ENCODE measurements at regions not wholly inside any gene's neighbourhood (a gene's known extent, or its start where the extent isn't known, plus 50 kb on each side); places are given as distances from the start of the nearest gene placed in this dataset.

DNA sequence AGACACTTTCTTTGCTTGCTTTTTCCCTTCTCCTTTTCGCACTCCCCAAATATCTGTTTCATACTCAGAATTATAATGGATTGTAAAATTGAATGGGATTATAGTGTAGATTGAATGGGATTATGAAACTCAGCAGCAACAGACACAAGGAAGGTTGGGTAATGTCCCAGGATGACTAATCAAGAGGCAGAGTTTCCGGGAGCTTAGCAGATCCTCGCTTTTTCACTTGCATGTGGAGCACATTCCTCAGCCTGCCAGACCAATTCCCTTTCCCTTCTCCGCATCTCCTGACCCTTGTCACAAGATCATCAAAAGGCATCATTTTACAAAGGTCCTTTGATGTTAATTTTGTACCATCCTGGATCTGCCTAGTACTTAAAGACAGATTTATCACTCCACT lies 55.1 kb upstream of the SLC1A1 start:
- no peak for DNase-seq

DNA sequence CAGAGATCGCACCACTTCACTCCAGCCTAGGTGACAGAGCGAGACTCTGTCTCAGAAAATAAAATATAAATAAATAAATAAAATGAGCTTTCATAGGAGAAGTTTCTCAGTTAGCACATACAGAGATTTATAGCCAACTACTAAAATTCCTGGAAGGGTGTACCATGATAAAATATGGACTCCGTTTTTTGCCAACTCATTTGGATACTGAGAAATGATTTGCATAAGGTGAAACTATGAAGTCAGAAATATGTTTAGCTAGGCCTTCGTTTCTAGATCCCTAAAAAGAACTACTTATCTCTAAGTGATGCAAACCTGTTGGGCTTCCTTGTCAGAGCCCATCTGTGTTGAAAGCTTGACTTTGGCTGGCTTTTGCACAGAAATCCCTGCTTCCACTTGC lies 56.9 kb upstream of the SLC1A1 start:
- DNase-seq, result no peak

DNA sequence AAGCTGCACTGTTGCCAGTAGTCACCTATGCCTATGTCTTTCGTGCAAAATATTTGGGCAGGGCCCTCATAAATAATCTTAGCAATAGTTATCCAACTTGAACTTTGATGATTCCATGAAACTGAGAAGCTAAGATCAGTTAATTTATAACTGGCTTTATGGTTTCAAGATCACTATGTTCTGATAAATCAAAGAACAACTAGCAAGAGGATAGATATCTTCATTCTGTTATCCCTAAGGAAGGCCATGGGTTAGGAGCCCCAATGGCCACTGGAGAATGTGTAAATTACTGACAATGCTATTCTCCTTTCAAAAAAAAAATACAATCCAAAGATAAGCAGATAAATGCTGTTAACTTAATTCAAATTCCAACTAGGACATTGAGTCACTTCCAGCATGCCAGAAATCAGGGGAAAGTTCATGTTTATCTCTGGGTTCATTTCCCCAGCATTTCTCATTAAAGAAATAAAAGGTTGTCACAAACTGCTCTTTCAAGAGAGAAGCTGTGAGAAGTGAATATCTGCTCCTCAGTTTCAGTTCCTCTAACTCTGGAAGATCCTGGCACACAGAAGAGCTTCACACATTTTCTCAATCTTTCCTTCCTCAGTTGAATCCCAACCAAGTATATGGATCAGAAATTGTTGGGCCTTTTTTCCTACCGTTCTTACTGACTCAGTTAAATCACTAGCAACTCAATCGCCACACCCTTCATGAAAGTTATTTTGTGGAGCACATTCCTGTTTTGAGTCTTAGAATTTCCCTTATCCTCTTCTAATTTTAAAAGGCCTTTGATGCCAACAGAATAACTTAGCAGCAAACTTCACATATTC lies 59.6 kb upstream of the SLC1A1 start:
- no peak for DNase-seq

DNA sequence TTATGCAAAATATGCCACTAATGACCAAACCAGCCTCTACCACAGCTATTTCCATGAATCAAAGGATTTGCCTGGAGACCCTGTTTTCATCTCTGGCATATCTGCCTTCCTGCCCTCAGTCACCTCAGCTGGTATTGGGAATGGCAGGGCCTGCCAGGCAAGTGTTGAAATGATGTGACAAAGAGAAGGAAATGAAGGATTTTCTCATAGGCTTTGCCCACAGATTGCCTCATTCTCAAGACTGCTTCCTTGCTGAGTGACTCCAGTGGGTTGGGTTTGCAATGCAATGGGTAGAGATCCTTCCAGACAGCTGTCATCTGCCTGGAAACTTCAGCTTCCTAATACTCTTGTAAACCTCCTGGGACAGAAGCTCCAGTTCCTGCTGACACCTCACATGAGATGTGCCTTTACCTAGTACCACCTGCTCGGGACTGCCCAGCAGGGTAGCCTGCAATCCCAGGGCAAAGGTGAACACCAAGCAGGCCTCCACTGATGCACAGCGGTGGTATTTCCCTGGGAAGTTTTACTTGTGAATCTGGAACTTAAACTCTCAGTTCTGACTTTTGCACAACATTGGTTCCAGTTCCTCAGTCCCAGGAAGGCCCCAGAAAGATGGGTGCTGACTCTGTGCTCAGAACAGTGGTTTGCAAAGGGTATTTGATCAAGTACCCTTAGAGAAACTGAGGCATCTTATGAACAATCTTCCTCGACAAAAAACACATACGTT lies 64.8 kb upstream of the SLC1A1 start:
- DNase-seq, result no peak

DNA sequence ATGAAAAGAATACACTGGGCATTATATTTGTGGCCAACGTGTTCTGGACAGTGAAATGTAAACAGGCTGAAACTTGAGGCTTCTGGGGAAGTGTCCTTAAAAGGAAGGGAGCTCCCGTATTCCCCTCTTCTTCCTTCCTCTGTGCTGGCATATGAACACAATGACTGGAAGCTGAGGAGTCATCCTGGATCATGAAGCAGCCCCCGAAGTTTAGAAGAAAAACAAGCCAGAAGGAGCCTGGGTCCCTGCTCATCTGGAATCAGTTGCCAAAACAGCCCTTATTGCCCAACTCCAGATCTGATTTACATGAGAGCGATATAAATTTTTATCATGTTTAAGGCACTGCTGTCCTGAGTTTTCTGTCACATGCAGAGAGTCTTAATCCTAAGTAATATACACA lies 65.4 kb upstream of the SLC1A1 start:
- no peak for DNase-seq

DNA sequence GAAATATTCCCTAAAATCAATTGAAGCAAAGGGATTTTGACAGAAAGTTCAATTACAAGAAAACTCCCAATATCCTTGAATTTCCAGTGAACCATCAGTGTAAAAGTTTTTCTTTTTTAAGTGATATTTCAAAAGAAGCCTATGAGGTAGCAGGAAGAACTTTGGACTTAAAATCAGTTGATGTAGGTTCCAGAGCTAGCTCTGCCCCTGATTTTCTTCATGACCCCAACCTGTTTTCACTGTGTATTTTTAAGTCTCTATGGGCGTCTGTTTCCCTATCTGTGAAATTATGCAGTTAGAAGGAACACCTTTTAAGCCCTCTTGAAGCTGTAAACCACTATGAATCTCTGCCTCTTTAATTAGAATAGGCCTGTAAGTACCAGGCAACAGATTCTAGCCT lies 66.2 kb upstream of the SLC1A1 start:
- DNase-seq, result no peak

DNA sequence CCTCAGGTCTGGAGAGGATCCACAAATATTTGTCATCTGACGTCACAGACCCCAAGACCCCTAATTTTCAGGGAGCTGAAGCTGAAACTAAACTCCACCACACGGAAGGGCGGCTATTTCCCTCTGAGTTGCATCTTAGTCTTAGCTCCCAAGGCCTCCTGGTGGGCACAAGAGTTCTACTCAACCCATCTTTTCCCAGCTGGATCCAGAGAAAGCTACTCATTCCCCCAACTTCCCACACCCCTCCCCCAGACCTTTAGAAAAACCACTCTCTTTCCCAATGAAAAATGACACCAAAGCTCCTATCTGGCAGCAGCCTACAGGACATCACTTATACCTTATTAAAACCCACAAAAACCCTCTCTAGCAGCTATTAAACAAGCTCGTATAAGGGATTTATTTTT lies 67.1 kb upstream of the SLC1A1 start:
- DNase-seq, result no peak

DNA sequence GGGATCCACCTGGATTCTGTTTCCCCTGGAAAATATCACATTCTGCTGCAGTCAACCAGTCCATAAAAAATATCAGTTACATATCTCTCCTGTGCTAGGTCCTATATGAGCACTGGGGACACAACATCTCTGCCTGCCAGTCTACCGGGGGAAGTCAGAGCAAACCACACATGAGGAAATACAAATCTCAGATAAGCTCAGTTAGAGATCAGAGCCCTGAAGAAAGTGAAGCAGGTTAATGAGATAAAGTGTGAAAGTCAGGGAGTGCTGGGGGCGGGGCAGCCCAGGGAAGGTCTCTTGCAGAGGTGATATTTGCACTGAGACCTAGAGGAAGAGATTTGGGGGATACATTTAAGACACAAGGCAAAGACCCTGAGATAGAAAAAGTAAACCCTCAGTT lies 67.8 kb upstream of the SLC1A1 start:
- DNase-seq, result no peak

DNA sequence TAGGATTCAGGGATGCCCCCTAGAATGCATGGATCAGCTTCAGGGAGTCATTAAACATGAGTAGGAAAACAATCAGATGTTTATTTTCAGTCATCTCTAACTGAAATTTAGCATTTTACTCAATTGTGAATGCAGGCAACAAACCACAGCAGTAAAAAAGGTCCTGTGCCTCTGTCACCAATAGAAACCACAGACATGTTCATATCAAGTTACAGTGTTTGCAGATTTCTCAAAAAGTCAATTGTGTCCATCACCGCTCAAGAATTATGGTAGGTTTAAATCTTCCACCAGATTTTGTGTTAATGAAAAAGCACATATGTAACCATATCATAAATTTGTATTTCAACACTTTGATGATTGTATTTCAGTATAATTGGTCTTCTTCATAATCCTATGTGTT lies 68.4 kb upstream of the SLC1A1 start:
- no peak for DNase-seq

DNA sequence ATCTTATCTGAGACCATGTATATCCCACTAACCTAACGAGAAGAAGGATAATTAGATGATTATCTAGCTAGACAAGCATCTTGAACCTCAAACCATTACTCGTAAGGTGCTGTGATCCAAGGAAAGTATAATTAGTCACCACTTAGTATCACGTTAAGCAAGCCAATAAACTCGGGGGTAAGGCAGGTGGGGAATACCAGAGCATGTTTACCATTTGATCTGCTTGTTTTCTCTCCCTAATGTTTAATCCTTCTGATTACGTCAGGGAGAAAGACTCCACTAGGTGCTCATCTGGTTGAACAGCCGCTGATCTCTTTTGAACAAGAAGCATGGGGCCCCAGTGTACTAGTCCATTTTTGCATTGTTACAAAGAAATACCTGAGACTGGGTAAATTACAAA lies 69.9 kb upstream of the SLC1A1 start:
- no peak for DNase-seq

DNA sequence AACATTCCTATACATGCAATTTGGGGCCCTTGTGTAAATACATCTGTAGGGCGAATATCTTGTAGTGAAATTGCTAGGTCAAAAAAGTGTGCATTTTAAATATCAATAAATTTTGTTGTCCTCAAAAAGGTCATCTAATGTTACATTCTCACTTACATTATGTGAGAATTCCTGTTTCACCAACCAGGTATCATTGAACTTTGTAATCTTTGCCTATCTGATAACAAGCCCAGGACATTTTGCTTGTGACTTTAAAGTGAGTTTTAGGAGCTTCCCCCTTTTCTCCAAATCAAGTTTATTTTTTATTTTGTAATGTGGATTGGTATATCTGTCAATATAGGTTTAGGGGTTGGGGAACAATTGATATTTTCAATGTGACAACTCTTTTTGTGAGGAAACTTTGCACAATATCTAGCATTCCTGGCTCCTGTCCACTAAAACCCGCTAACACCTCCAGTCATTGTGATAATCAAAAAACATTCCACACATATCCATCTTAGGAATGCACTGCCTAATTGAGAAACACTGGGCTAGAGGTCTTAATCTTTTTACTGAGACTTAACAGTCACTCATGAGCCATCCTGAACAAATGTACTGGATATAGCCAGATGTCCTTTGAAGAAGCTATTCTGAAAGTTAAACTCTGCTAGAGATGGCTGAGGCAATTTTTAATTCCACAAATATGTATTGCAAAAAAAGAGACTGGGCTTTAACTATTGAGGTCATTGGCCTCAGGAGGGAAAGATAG lies 72.5 kb upstream of the SLC1A1 start:
- DNase-seq, result no peak

DNA sequence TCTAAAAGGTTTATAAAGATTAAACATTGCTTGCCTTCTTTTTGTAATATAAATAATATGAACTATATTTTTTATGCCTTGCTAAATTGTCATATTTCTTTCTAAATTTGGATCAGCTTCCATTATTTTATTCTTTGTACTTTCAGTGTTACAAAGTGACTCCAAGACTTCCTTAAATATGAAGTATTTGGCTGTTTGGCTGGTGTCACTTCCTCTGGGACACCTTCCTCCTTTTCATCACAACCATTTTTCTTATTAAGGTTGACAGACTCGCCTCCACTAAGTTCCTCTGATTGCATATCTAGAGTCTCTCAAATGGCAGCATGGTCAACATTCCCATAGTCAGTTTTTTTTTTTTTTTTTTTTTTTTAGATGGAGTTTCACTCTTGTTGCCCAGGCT lies 73.8 kb upstream of the SLC1A1 start:
- DNase-seq, result no peak

DNA sequence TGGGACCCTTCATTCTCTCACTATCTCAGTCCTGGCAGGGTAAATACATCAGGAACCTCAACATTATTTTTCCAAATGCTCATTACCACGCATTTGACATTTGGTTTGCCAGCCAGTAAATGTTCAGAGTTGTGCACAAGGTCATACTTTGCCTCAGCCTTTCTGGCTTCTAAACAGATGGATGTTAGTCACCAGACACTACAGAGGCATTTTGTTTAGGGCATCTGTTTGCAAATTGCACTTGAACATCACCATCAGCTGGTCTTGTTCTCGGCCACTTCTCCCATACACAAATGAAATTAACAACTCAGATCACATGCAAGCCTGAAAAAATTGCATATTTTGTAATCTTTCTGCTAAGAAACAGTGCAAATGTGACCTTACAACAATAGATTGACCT lies 75.0 kb upstream of the SLC1A1 start:
- no peak for DNase-seq

DNA sequence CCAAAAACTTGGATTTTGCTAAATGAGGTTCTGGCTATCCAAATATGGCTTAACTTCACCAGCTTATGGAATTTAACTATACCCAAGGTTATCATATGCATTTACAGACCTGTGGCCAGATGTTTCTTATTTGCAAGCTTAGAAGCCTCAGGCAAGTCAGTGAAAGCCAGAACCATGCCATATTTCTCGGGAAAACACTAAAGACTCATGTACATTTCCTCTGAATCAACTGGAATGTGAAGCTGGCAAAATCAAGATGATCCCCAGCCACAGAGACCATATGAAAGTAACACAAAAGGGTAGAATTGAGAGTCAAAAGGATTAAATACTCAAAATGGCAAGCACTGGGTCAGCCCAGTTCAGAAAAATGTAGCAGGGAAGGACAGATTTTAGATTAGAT lies 76.4 kb upstream of the SLC1A1 start:
- no peak for DNase-seq

DNA sequence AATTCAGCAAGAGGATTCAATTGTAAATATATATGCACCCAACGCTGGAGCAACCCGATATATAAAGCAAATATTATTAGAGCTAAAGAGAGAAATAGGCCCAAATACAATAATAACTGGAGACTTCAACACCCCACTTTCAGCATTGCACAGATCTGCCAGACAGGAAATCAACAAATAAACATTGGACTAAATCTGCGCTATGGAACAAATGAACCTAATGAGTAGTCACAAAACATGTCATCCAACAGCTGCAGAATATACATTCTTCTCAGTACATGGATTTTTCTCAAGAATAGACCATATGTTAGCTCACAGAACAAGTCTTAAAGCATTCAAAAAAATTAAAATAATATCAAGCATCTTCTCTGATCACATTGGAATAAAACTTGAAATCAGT lies 86.1 kb upstream of the SLC1A1 start:
- DNase-seq, result no peak

DNA sequence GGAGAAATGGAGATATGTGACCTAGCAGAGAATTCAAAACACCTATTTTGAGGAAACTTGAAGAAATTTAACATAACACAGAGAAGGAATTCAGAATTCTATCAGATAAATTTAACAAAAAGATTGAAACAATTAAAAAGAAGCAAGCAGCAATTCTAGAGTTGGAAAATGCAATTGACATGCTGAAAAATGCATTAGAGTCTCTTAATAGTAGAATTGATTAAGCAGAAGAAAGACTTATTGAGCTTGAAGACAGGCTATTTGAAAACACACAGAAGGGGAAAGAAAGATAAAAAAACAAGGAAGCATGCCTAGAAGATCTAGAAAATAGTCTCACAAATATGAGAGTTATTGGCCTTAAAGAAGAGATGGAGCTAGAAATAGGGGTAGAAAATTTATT lies 87.8 kb upstream of the SLC1A1 start:
- DNase-seq, result no peak

DNA sequence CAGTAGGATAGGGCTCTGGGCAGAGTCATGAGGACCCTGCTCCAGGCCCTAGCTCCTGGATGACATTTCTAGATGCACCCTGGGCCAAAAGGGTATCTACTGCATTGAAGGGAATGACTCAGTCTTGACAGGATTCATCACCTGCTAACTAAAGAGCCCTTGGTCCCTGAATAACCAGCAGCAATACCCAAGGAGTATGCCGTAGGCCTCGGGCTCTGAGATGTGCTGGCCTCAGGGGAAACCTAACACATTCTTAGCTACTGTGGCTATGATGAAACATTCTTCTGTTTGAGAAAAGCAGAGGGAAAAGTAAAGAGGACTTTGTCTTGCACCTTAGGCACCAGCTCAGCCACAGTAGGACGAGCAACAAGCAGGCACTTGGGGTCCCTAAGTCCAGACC lies 89.5 kb upstream of the SLC1A1 start:
- DNase-seq, result no peak

DNA sequence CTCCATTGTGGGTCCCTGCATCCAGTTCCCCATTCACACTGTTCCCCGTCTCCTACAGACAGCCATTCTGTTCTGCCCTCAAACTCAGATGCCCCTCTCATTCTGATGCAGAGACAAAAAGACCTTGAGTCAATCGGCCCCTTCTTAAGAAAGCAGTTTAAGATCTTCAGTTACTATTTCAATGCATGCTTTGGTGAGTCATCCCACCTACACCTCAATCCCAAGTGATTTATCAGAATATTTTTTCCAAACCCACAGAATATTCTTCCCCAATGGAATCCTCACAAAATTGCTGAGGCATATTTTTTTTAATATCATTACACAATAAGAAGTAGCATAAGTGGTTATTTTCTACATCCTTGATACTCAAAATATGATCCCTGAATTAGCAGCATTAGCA lies 92.4 kb upstream of the SLC1A1 start:
- no peak for DNase-seq

DNA sequence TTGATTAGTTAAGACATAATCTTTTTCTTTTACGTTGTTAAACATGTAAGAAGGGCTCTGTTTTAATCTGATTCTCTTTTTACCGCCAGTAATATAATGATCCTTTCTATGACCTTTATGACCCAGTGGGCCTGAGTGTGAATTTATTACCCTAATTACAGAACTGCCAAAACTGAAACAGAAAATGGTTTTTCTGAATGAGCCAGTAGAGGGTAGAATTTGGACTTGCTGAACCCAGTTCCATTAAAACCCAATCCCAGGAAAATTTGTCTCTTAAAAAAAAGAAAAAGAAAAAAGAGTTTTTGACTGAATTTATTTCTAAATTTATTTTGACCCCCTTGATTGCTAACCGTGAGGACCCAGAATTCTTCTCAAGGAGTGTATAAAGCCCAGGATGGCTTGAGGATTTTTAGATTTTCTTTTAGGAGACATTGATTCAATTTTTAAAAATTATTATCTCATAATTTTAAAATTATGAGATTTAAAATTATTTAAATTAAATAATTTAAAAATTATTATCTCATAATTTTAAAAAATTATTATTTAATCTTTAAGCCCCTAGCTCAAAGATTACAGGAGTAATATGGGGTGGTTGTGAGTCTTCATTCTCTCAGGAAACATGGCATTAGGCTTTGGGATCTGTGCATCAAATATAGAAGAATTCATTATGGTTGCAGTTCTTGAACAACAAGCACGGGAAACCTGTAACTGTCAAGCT lies 94.1 kb upstream of the GLIS3 start:
- no peak for DNase-seq

DNA sequence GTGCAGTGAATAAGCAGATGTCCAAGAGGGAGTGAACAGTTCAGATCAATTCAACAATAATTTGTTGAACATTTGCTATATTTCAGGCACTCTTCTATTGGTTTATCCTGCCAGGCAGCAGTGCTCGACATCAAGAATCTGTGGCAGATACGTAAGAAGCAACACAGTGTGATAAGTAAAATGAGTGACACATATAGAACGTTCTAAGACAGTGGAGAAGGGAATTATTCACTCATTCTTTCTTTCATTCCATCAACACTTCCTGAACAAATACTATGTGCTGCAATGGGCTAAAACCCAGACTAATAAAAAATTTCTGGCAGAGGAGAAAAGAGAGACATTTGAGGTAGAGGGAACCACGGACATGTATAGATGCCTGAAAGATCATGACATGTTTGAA lies 89.9 kb upstream of the GLIS3 start:
- DNase-seq, result no peak

DNA sequence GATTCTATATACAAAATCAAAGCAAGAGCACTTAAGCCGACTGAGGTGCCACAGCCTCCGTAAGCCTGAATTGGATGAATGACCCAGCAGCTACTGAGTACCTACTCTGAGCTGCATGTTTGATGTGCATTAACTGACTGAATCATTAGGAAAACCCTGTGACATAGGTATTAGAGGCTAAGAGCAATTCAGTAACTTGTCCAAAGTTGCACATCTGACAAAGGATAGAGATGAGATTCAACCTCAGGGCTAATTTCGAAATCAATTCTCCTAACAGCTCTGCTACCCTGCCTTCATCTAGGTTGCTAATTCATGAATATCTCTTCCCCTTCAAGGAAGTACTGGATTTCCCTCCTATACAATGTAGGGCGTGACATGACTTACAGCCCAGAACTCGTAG lies 89.1 kb upstream of the GLIS3 start:
- DNase-seq, result no peak

DNA sequence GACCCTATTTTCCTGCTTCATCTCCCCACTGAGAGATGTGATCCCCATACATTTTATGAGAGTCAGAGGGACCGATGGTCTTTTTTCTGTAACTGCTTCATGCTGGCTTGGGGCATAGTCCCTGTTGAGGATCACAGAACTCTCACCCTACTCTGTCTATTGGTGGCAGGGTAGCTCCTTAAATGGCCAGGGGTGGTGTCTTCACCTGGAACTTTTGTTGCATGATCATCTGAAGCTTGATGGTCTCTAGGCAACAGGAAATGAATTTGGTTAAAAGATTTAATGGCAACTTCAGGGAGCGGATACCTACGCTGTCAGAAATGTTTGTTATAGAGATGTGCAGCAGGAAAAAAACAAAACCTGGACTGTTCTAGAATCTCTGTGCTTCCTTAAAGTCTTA lies 87.0 kb upstream of the GLIS3 start:
- DNase-seq, result no peak

DNA sequence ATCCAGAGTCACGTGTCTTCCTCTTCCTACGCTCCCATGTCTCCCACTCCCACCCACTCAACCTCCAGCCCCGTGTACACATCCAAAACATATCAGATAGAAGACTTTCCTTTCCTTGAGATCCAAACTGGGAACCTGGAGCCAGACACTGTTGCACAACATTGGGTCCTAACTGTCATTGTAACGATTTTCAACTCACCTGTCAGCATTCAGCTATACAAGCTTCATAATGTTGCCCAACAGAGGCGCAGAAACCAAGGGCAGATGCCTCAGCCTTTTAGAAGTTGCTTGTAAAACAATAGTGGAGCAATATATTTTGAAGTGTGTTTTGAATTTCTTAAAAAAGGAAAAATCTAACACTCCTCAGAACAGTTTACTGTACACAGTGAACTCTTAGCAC lies 84.9 kb upstream of the GLIS3 start:
- no peak for DNase-seq

All from eye (tissue), 1 donor.